CD4-positive, alpha-beta T cell treated with Interleukin-1 beta for 1 hour (primary cell): ENCODE measurements at regions not wholly inside any gene's neighbourhood (a gene's known extent, or its start where the extent isn't known, plus 50 kb on each side); places are given as distances from the start of the nearest gene placed in this dataset.

Experiments
- DNase-seq, 2 donors: peaks; one replicate each; pipeline ENCODE4 v3.0.0-alpha.2; 2020 to 2022

- no peak for DNase-seq
Measured at GRCh38 chr6:54010340-54011276, 100.6 kb upstream of the MLIP start.

GRCh38 chr6:54011277-54011648, 100.0 kb upstream of the MLIP start:
- no peak for DNase-seq

- no peak for DNase-seq
Measured at GRCh38 chr6:54013966-54014365, 97.3 kb upstream of the MLIP start.

GRCh38 chr6:54014440-54014839, 96.8 kb upstream of the MLIP start:
- no peak for DNase-seq

- no peak for DNase-seq
Measured at GRCh38 chr6:54017877-54018276, 93.4 kb upstream of the MLIP start.

- DNase-seq: no peak
Measured at GRCh38 chr6:54018722-54019121, 92.5 kb upstream of the MLIP start.

- DNase-seq: no peak
Measured at GRCh38 chr6:54019860-54020259, 91.4 kb upstream of the MLIP start.

- DNase-seq: no peak
Measured at GRCh38 chr6:54020334-54020733, 90.9 kb upstream of the MLIP start.

GRCh38 chr6:54026652-54027400, 84.4 kb upstream of the MLIP start:
- no peak for DNase-seq

GRCh38 chr6:54028170-54028569, 83.1 kb upstream of the MLIP start:
- no peak for DNase-seq

GRCh38 chr6:54029187-54029586, 82.1 kb upstream of the MLIP start:
- no peak for DNase-seq

- DNase-seq: no peak
Measured at GRCh38 chr6:54031169-54031568, 80.1 kb upstream of the MLIP start.

- no peak for DNase-seq
Measured at GRCh38 chr6:54037277-54037779, 73.9 kb upstream of the MLIP start.

- no peak for DNase-seq
Measured at GRCh38 chr6:54040545-54040944, 70.7 kb upstream of the MLIP start.

GRCh38 chr6:54041239-54041638, 70.0 kb upstream of the MLIP start:
- no peak for DNase-seq

GRCh38 chr6:54043360-54043759, 67.9 kb upstream of the MLIP start:
- no peak for DNase-seq

GRCh38 chr6:54044059-54044458, 67.2 kb upstream of the MLIP start:
- DNase-seq: no peak

- DNase-seq: no peak
Measured at GRCh38 chr6:54048782-54049181, 62.5 kb upstream of the MLIP start.

- no peak for DNase-seq
Measured at GRCh38 chr6:54050750-54051149, 60.5 kb upstream of the MLIP start.

GRCh38 chr6:54053881-54054391, 57.3 kb upstream of the MLIP start:
- DNase-seq: no peak

- DNase-seq: no peak
Measured at GRCh38 chr6:54056105-54056504, 55.1 kb upstream of the MLIP start.

- no peak for DNase-seq
Measured at GRCh38 chr6:54057058-54057457, 54.2 kb upstream of the MLIP start.

GRCh38 chr6:54058236-54058635, 53.0 kb upstream of the MLIP start:
- DNase-seq: no peak

- no peak for DNase-seq
Measured at GRCh38 chr6:54059683-54060082, 51.6 kb upstream of the MLIP start.
